Hematopoietic multipotent progenitor cell (in vitro differentiated cells): ENCODE measurements at regions not wholly inside any gene's neighbourhood (a gene's known extent, or its start where the extent isn't known, plus 50 kb on each side); places are given as distances from the start of the nearest gene placed in this dataset.

Experiments used
- DNase-seq, 3 donors: peaks; one replicate each; pipeline ENCODE4 v3.0.0-alpha.2; 2011 to 2015; ENCODE audit warnings: low read depth in 2 of 3, low spot score in 2 of 3

GRCh38 chr13:105997581-105998550 lies 537.6 kb downstream of the EFNB2 start:
- no peak for DNase-seq

GRCh38 chr13:105996391-105997025 lies 539.0 kb downstream of the EFNB2 start:
- DNase-seq = no peak

GRCh38 chr13:105994340-105994739 lies 541.1 kb downstream of the EFNB2 start:
- DNase-seq = no peak

- DNase-seq = no peak
These were observed 543.7 kb downstream of the EFNB2 start for GRCh38 chr13:105991622-105992277.

- DNase-seq = no peak
These were observed 544.3 kb downstream of the EFNB2 start for GRCh38 chr13:105991131-105991530.

GRCh38 chr13:105990256-105990958 lies 545.1 kb downstream of the EFNB2 start:
- DNase-seq = no peak

GRCh38 chr13:105984646-105985045 lies 550.8 kb downstream of the EFNB2 start:
- DNase-seq = no peak

- no peak for DNase-seq
These were observed 551.2 kb downstream of the EFNB2 start for GRCh38 chr13:105984236-105984635.

GRCh38 chr13:105982219-105982930 lies 553.1 kb downstream of the EFNB2 start:
- DNase-seq = no peak

- no peak for DNase-seq
These were observed 556.1 kb downstream of the EFNB2 start for GRCh38 chr13:105979131-105980011.

- DNase-seq = no peak
These were observed 561.1 kb downstream of the EFNB2 start for GRCh38 chr13:105974380-105974779.

GRCh38 chr13:105972811-105973590 lies 562.5 kb downstream of the EFNB2 start:
- no peak for DNase-seq

GRCh38 chr13:105972306-105972721 lies 563.1 kb downstream of the EFNB2 start:
- DNase-seq = no peak

GRCh38 chr13:105971738-105972137 lies 563.7 kb downstream of the EFNB2 start:
- DNase-seq = no peak

GRCh38 chr13:105971312-105971711 lies 564.1 kb downstream of the EFNB2 start:
- no peak for DNase-seq

GRCh38 chr13:105969761-105970160 lies 565.7 kb downstream of the EFNB2 start:
- no peak for DNase-seq

- DNase-seq = no peak
These were observed 569.6 kb downstream of the EFNB2 start for GRCh38 chr13:105965910-105966309.

GRCh38 chr13:105962080-105962479 lies 573.4 kb downstream of the EFNB2 start:
- no peak for DNase-seq
